BE2C (cell line): ENCODE measurements at regions not wholly inside any gene's neighbourhood (a gene's known extent, or its start where the extent isn't known, plus 50 kb on each side); places are given as distances from the start of the nearest gene placed in this dataset.

Experiments used
- DNase-seq: peaks from one replicate; pipeline ENCODE4 v3.0.0-alpha.2; 2020
- H3K27me3 ChIP-seq: fragments of 250-450 bp; sonication (Bioruptor Pico); 2 replicates; pipeline ENCODE4 v1.5.1; 2020; ENCODE audit warnings: mild to moderate bottlenecking
- H3K36me3 ChIP-seq: fragments of 250-450 bp; sonication (Bioruptor Pico); 2 replicates; pipeline ENCODE4 v1.5.1; 2020; ENCODE audit warnings: mild to moderate bottlenecking
- H3K4me1 ChIP-seq: fragments of 250-450 bp; sonication (Bioruptor Pico); 2 replicates; pipeline ENCODE4 v1.5.1; 2020
- H3K4me3 ChIP-seq: 2 replicates; pipeline ENCODE4 v1.5.1; 2011; ENCODE audit warnings: low read depth, low read length
- H3K9me3 ChIP-seq: fragments of 250-450 bp; sonication (Bioruptor Pico); 2 replicates; pipeline ENCODE4 v1.5.1; 2020
- CTCF ChIP-seq: IDR thresholded peaks from 2 replicates; pipeline ENCODE4 v1.5.1; 2012; ENCODE audit warnings: mild to moderate bottlenecking, low read depth, low read length

GRCh38 chr6:87899499-87900147, 148.0 kb upstream of the SPACA1 start:
- Histone ChIP-seq H3K9me3 (no peaks in the 10 kb centered on the region), H3K36me3 (no peaks in the 10 kb centered on the region), H3K4me1 (no peaks in the 10 kb centered on the region), H3K4me3 (no peak overlapping the region), H3K27me3 (no peaks in the 10 kb centered on the region; the same call in 1 of the 2 replicates)
- DNase-seq = no peak
- TF ChIP-seq CTCF = no peak

GRCh38 chr6:87897663-87898062, 150.0 kb upstream of the SPACA1 start:
- Histone ChIP-seq H3K27me3 (no peaks in the 10 kb centered on the region), H3K9me3 (no peaks in the 10 kb centered on the region), H3K36me3 (no peaks in the 10 kb centered on the region), H3K4me1 (no peaks in the 10 kb centered on the region), H3K4me3 (no peak overlapping the region)
- no peak for DNase-seq
- TF ChIP-seq CTCF = no peak

DNA sequence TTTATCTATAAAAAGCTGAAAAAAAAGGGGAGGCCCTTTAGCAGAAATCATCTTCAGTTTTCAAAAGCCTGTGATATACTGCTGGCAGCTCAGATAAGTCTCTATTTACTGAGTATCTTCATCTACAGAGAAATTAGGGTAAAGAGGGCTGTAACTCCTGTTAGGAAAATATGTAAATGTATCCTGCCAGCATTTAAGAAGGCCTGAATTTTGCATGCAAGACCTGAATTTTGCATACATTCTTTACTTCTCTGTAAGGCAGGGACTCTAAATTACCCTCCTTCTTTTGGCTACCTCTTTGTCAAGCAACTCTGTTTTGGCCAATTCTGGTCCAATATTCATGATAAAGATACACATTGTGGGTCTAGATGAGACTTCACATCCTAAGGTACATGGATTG, 150.6 kb upstream of the SPACA1 start:
- DNase-seq = no peak
- no peaks in the 10 kb centered on the region for H3K4me1 ChIP-seq
- no peak overlapping the region for H3K4me3 ChIP-seq
- no peak for TF ChIP-seq CTCF
- H3K27me3 ChIP-seq = no peaks in the 10 kb centered on the region
- H3K9me3 ChIP-seq = no peaks in the 10 kb centered on the region
- H3K36me3 ChIP-seq = no peaks in the 10 kb centered on the region

- H3K4me1 ChIP-seq = no peaks in the 10 kb centered on the region
- no peak for TF ChIP-seq CTCF
- no peaks in the 10 kb centered on the region for H3K36me3 ChIP-seq
- H3K9me3 ChIP-seq = no peaks in the 10 kb centered on the region
- H3K27me3 ChIP-seq = no peaks in the 10 kb centered on the region
- no peak for DNase-seq
- H3K4me3 ChIP-seq = no peak overlapping the region
Measured at GRCh38 chr6:87887266-87887665, 160.4 kb upstream of the SPACA1 start.

GRCh38 chr6:87884203-87884602, 163.4 kb upstream of the SPACA1 start:
- Histone ChIP-seq H3K4me1 (no peaks in the 10 kb centered on the region), H3K36me3 (no peaks in the 10 kb centered on the region), H3K4me3 (no peak overlapping the region), H3K9me3 (no peaks in the 10 kb centered on the region), H3K27me3 (0 out of 2 replicates have a peak, but pooled peaks cover under 1% of the 10 kb centered on the region)
- no peak for DNase-seq
- TF ChIP-seq CTCF = no peak

- TF ChIP-seq CTCF = no peak
- no peaks in the 10 kb centered on the region for H3K36me3 ChIP-seq
- no peaks in the 10 kb centered on the region for H3K9me3 ChIP-seq
- DNase-seq = no peak
- no peak overlapping the region for H3K4me3 ChIP-seq
- H3K4me1 ChIP-seq = no peaks in the 10 kb centered on the region
- H3K27me3 ChIP-seq = peaks cover 13% of the 10 kb centered on the region
Measured at GRCh38 chr6:87881342-87881895, 166.2 kb upstream of the SPACA1 start.
